WERI-Rb-1 (cell line): ENCODE measurements at regions not wholly inside any gene's neighbourhood (a gene's known extent, or its start where the extent isn't known, plus 50 kb on each side); places are given as distances from the start of the nearest gene placed in this dataset.

Experiments used
- DNase-seq: peaks from one replicate; pipeline ENCODE4 v3.0.0-alpha.2; 2020
- H3K27ac ChIP-seq: fragments of 250-450 bp; sonication (Bioruptor Pico); 2 replicates; pipeline ENCODE4 v1.5.1; 2020; ENCODE audit warnings: mild to moderate bottlenecking, moderate library complexity
- H3K27me3 ChIP-seq: fragments of 250-450 bp; sonication (Bioruptor Pico); 2 replicates; pipeline ENCODE4 v1.5.1; 2021; ENCODE audit warnings: mild to moderate bottlenecking, low read depth, moderate library complexity; ENCODE audit not compliant: insufficient read depth, severe bottlenecking
- H3K36me3 ChIP-seq: fragments of 250-450 bp; sonication (Bioruptor Pico); 2 replicates; pipeline ENCODE4 v1.5.1; 2020; ENCODE audit warnings: mild to moderate bottlenecking, moderate library complexity
- H3K4me3 ChIP-seq: 2 replicates; pipeline ENCODE4 v1.5.1; 2011; ENCODE audit warnings: low read depth, mild to moderate bottlenecking, control low read depth, low read length
- H3K9me3 ChIP-seq: fragments of 250-450 bp; sonication (Bioruptor Pico); 2 replicates; pipeline ENCODE4 v1.5.1; 2021; ENCODE audit warnings: mild to moderate bottlenecking, moderate library complexity; ENCODE audit not compliant: severe bottlenecking
- CTCF ChIP-seq: IDR thresholded peaks from 2 replicates; pipeline ENCODE4 v1.5.1; 2011; ENCODE audit warnings: low read depth, mild to moderate bottlenecking, control low read depth, inconsistent platforms, low read length

- Histone ChIP-seq H3K27ac (no peak overlapping the region), H3K4me3 (no peak overlapping the region), H3K27me3 (no peaks in the 10 kb centered on the region), H3K36me3 (no peaks in the 10 kb centered on the region), H3K9me3 (no peaks in the 10 kb centered on the region)
- TF ChIP-seq CTCF, result no peak
- no peak for DNase-seq
Measured at GRCh38 chr3:144529566-144529965, 557.9 kb downstream of the DIPK2A start.

GRCh38 chr3:144544871-144545270 is 573.2 kb downstream of the DIPK2A start:
- TF ChIP-seq CTCF, result no peak

GRCh38 chr3:144546539-144546938 is 574.9 kb downstream of the DIPK2A start:
- no peak for TF ChIP-seq CTCF
- Histone ChIP-seq H3K36me3 (no peaks in the 10 kb centered on the region), H3K4me3 (no peak overlapping the region), H3K27me3 (no peaks in the 10 kb centered on the region), H3K9me3 (no peaks in the 10 kb centered on the region), H3K27ac (no peak overlapping the region)
- no peak for DNase-seq

More at GRCh38 chr3:144544871-144545270, 573.2 kb downstream of the DIPK2A start:
- Histone ChIP-seq H3K27me3 (no peaks in the 10 kb centered on the region), H3K27ac (no peak overlapping the region), H3K4me3 (no peak overlapping the region), H3K9me3 (no peaks in the 10 kb centered on the region), H3K36me3 (no peaks in the 10 kb centered on the region)
- no peak for DNase-seq

GRCh38 chr3:144548346-144548745 is 576.7 kb downstream of the DIPK2A start:
- H3K27ac ChIP-seq, result no peak overlapping the region
- H3K4me3 ChIP-seq, result no peak overlapping the region
- H3K27me3 ChIP-seq, result no peaks in the 10 kb centered on the region
- no peak for TF ChIP-seq CTCF
- DNase-seq, result no peak
- H3K36me3 ChIP-seq, result no peaks in the 10 kb centered on the region
- H3K9me3 ChIP-seq, result no peaks in the 10 kb centered on the region

- Histone ChIP-seq H3K27me3 (no peaks in the 10 kb centered on the region), H3K27ac (no peak overlapping the region), H3K4me3 (no peak overlapping the region), H3K36me3 (no peaks in the 10 kb centered on the region), H3K9me3 (no peaks in the 10 kb centered on the region)
- no peak for DNase-seq
- no peak for TF ChIP-seq CTCF
Measured at GRCh38 chr3:144549166-144549565, 577.5 kb downstream of the DIPK2A start.

- no peaks in the 10 kb centered on the region for H3K9me3 ChIP-seq
- DNase-seq, result no peak
- H3K36me3 ChIP-seq, result no peaks in the 10 kb centered on the region
- H3K4me3 ChIP-seq, result no peak overlapping the region
- H3K27ac ChIP-seq, result no peak overlapping the region
- TF ChIP-seq CTCF, result no peak
- H3K27me3 ChIP-seq, result no peaks in the 10 kb centered on the region
Measured at GRCh38 chr3:144552346-144553057, 580.9 kb downstream of the DIPK2A start.
